WTC11 (cell line): ENCODE measurements at regions not wholly inside any gene's neighbourhood (a gene's known extent, or its start where the extent isn't known, plus 50 kb on each side); places are given as distances from the start of the nearest gene placed in this dataset.

ENCODE experiments used
- ETV6 ChIP-seq: sonication (generic); formaldehyde crosslinking; IDR thresholded peaks from 2 replicates; pipeline ENCODE4 v1.8.1; 2022; ENCODE audit warnings: mild to moderate bottlenecking, missing genetic modification reagents
- TCF7 ChIP-seq: sonication (generic); formaldehyde crosslinking; IDR thresholded peaks from 2 replicates; pipeline ENCODE4 v1.8.0; 2022; ENCODE audit warnings: mild to moderate bottlenecking, low read depth, missing genetic modification reagents, moderate library complexity
- ZNF232 ChIP-seq: sonication (generic); formaldehyde crosslinking; IDR thresholded peaks from 2 replicates; pipeline ENCODE4 v1.8.0; 2022; ENCODE audit warnings: mild to moderate bottlenecking, missing genetic modification reagents
- ZNF671 ChIP-seq: fragments of 250-450 bp; sonication (Bioruptor Pico); IDR thresholded peaks from 2 replicates; pipeline ENCODE4 v1.8.0; 2021; ENCODE audit warnings: mild to moderate bottlenecking
- TF ChIP-seq, protein P1 (sequence below): fragments of 200-600 bp; IDR thresholded peaks from 2 replicates; pipeline ENCODE4 v1.8.0; 2022; ENCODE audit warnings: antibody characterized with exemption
- TF ChIP-seq, protein P2 (sequence below): sonication (generic); formaldehyde crosslinking; IDR thresholded peaks from 2 replicates; pipeline ENCODE4 v1.8.1; 2023; ENCODE audit warnings: mild to moderate bottlenecking, missing genetic modification reagents, moderate library complexity
- TF ChIP-seq, protein P3 (sequence below): sonication (generic); formaldehyde crosslinking; IDR thresholded peaks from 2 replicates; pipeline ENCODE4 v1.8.1; 2022; ENCODE audit warnings: low read depth, mild to moderate bottlenecking, moderate library complexity, missing genetic modification reagents, borderline replicate concordance
- TF ChIP-seq, protein P4 (sequence below): sonication (generic); formaldehyde crosslinking; IDR thresholded peaks from 2 replicates; pipeline ENCODE4 v1.8.0; 2022; ENCODE audit warnings: mild to moderate bottlenecking, missing genetic modification reagents
- TF ChIP-seq, protein P5 (sequence below): sonication (generic); formaldehyde crosslinking; IDR thresholded peaks from 2 replicates; pipeline ENCODE4 v1.8.1; 2022; ENCODE audit warnings: missing genetic modification reagents, borderline replicate concordance
- TF ChIP-seq, protein P6 (sequence below): sonication (generic); formaldehyde crosslinking; IDR thresholded peaks from 2 replicates; pipeline ENCODE4 v1.8.1; 2022; ENCODE audit warnings: low read depth, missing genetic modification reagents, borderline replicate concordance
- TF ChIP-seq, protein P7 (sequence below): sonication (generic); formaldehyde crosslinking; IDR thresholded peaks from 2 replicates; pipeline ENCODE4 v1.8.0; 2023; ENCODE audit warnings: missing genetic modification reagents

DNA sequence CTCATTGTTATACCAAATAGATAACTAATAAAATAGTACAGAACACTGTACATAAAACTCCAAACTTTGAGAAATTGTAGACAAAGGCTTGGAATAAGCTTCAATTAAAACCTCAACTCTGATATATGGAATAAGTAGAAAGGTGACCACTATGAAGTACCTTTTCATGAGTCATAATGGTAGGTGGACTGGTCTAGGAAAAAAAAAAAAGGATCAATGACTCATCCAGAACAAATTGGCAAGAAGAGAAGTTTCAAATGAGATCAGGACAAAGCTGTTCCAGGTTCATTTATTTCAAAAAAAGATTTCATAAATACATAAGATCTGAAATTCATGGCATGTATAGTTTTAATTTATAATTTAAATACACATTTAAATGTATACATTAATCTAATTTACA, 769.7 kb downstream of the SUCLG1 start:
- no peak for TF ChIP-seq ZNF232
- TF ChIP-seq, protein P1, sequence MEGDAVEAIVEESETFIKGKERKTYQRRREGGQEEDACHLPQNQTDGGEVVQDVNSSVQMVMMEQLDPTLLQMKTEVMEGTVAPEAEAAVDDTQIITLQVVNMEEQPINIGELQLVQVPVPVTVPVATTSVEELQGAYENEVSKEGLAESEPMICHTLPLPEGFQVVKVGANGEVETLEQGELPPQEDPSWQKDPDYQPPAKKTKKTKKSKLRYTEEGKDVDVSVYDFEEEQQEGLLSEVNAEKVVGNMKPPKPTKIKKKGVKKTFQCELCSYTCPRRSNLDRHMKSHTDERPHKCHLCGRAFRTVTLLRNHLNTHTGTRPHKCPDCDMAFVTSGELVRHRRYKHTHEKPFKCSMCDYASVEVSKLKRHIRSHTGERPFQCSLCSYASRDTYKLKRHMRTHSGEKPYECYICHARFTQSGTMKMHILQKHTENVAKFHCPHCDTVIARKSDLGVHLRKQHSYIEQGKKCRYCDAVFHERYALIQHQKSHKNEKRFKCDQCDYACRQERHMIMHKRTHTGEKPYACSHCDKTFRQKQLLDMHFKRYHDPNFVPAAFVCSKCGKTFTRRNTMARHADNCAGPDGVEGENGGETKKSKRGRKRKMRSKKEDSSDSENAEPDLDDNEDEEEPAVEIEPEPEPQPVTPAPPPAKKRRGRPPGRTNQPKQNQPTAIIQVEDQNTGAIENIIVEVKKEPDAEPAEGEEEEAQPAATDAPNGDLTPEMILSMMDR: no peak
- no peak for TF ChIP-seq ETV6 (CRISPR knock-in tag)
- TF ChIP-seq, protein P2, sequence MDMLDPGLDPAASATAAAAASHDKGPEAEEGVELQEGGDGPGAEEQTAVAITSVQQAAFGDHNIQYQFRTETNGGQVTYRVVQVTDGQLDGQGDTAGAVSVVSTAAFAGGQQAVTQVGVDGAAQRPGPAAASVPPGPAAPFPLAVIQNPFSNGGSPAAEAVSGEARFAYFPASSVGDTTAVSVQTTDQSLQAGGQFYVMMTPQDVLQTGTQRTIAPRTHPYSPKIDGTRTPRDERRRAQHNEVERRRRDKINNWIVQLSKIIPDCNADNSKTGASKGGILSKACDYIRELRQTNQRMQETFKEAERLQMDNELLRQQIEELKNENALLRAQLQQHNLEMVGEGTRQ: no peak
- TF ChIP-seq, protein P3, sequence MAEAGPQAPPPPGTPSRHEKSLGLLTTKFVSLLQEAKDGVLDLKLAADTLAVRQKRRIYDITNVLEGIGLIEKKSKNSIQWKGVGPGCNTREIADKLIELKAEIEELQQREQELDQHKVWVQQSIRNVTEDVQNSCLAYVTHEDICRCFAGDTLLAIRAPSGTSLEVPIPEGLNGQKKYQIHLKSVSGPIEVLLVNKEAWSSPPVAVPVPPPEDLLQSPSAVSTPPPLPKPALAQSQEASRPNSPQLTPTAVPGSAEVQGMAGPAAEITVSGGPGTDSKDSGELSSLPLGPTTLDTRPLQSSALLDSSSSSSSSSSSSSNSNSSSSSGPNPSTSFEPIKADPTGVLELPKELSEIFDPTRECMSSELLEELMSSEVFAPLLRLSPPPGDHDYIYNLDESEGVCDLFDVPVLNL (CRISPR knock-in tag): no peak
- TF ChIP-seq ZNF671 (CRISPR knock-in tag): no peak
- TF ChIP-seq, protein P4, sequence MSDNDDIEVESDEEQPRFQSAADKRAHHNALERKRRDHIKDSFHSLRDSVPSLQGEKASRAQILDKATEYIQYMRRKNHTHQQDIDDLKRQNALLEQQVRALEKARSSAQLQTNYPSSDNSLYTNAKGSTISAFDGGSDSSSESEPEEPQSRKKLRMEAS (CRISPR knock-in tag): no peak
- TF ChIP-seq, protein P5, sequence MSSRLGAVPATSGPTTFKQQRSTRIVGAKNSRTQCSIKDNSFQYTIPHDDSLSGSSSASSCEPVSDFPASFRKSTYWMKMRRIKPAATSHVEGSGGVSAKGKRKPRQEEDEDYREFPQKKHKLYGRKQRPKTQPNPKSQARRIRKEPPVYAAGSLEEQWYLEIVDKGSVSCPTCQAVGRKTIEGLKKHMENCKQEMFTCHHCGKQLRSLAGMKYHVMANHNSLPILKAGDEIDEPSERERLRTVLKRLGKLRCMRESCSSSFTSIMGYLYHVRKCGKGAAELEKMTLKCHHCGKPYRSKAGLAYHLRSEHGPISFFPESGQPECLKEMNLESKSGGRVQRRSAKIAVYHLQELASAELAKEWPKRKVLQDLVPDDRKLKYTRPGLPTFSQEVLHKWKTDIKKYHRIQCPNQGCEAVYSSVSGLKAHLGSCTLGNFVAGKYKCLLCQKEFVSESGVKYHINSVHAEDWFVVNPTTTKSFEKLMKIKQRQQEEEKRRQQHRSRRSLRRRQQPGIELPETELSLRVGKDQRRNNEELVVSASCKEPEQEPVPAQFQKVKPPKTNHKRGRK: no peak
- TF ChIP-seq, protein P6, sequence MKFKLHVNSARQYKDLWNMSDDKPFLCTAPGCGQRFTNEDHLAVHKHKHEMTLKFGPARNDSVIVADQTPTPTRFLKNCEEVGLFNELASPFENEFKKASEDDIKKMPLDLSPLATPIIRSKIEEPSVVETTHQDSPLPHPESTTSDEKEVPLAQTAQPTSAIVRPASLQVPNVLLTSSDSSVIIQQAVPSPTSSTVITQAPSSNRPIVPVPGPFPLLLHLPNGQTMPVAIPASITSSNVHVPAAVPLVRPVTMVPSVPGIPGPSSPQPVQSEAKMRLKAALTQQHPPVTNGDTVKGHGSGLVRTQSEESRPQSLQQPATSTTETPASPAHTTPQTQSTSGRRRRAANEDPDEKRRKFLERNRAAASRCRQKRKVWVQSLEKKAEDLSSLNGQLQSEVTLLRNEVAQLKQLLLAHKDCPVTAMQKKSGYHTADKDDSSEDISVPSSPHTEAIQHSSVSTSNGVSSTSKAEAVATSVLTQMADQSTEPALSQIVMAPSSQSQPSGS (CRISPR knock-in tag): no peak
- TF ChIP-seq TCF7 (CRISPR knock-in tag): no peak
- TF ChIP-seq, protein P7, sequence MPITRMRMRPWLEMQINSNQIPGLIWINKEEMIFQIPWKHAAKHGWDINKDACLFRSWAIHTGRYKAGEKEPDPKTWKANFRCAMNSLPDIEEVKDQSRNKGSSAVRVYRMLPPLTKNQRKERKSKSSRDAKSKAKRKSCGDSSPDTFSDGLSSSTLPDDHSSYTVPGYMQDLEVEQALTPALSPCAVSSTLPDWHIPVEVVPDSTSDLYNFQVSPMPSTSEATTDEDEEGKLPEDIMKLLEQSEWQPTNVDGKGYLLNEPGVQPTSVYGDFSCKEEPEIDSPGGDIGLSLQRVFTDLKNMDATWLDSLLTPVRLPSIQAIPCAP (CRISPR knock-in tag): no peak
